ENCODE measurements at regions not wholly inside any gene's neighbourhood (a gene's known extent, or its start where the extent isn't known, plus 50 kb on each side); places are given as distances from the start of the nearest gene placed in this dataset.

DNA sequence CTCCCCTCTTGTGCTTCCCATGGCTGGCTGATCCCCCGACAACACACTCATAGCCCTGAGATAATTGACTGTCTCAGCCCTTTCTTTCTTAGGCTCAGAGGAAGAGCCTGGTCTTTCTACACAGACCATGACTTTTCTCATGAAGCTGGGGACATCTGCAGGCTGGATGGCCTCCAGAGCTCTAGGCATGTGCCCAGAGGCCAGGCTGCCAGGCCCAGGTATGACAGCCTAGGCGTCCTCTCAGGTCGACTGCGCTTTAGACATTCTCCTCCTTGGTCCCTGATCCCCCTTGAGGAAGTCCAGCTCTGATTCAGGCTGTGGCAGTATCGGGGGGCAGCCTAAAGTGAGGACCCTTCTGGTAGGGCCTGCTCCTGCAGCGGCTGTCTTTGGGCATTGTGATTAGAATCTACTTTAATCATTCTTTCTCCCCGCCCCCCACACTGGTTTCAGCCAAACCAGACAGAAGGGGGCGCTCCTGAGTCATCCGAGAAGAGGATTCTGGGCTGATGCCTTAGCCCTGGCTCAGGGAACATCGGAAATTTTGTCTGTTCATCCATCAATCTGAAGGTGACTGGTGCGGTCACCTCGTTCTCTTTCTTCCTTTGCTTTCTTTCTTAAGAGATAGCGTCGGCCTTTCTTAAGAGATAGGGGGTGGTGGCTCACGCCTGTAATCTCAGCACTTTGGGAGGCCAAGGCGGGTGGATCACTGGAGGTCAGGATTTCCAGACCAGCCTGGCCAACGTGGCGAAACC lies 66.5 kb upstream of the HSPA9 start:
- TF ChIP-seq CTCF (IDR thresholded peaks at IDR 0.05) (peak; percentile 62 to 83 (median 76)), POLR2A (IDR thresholded peaks at IDR 0.05) (no peak)
